Thoracic aorta (tissue), 2 donors: ENCODE measurements at regions not wholly inside any gene's neighbourhood (a gene's known extent, or its start where the extent isn't known, plus 50 kb on each side); places are given as distances from the start of the nearest gene placed in this dataset.

ENCODE experiments used
- ATAC-seq: fragments of 150-250 bp; one replicate; pipeline ENCODE4 v1.8.0; 2017; ENCODE audit warnings: low read depth; ENCODE audit not compliant: insufficient number of reproducible peaks, low FRiP score
- DNase-seq: peaks from one replicate; pipeline ENCODE4 v3.0.0-alpha.2; 2020; ENCODE audit warnings: low spot score
- H3K27ac ChIP-seq, 2 donors: fragments of 200-600 bp; sonication (generic); 1 replicate in 1 of 2; 2 replicates in 1 of 2; pipeline ENCODE4 v1.5.1; 2016; ENCODE audit warnings: mild to moderate bottlenecking in 2 of 2, moderate library complexity in 2 of 2
- H3K27me3 ChIP-seq: fragments of 200-600 bp; sonication (generic); replicated peaks from 2 replicates; pipeline ENCODE4 v1.6.0; 2016; ENCODE audit warnings: mild to moderate bottlenecking; ENCODE audit not compliant: insufficient read depth
- H3K36me3 ChIP-seq: fragments of 200-600 bp; sonication (generic); one replicate; pipeline ENCODE4 v1.5.1; 2016
- H3K4me1 ChIP-seq, 2 donors: fragments of 200-600 bp; sonication (generic); 1 replicate in 1 of 2; 2 replicates in 1 of 2; pipeline versions ENCODE4 v1.5.1 to v1.6.0; 2016; ENCODE audit warnings: low read depth in 2 of 2, mild to moderate bottlenecking in 1 of 2; ENCODE audit not compliant: control insufficient read depth in 1 of 2
- H3K4me3 ChIP-seq: fragments of 200-600 bp; sonication (generic); 2 replicates; pipeline ENCODE4 v1.5.1; 2016; ENCODE audit warnings: mild to moderate bottlenecking
- H3K9me3 ChIP-seq: fragments of 200-600 bp; sonication (generic); 2 replicates; pipeline ENCODE4 v1.5.1; 2016
- TF ChIP-seq, protein P1 (sequence below): fragments of 200-600 bp; sonication (generic); IDR thresholded peaks from one replicate; pipeline ENCODE4 v1.5.1; 2019; ENCODE audit warnings: antibody characterized with exemption

DNA sequence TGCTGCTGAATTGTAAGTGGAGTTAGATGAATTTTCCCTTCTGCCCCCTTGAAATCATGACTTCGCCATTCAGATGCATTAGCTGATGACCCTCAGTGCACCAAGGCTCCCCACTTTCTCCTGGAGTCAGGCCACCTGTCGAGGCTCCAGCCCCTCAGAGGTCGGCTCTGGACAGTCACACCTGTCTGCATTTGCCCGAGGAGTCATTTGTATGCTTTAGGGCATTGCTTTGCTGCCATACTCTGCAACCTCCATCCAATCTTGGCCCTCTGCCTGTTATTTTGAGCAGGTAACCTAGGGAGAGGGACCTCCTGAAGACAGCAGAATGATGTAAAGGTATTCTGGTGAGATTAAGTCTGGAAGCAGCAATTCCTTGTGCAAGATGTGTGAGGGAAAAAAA, 144.8 kb downstream of the MACROH2A1 start:
- H3K27ac ChIP-seq: no peak overlapping the region
- H3K9me3 ChIP-seq: no peaks in the 10 kb centered on the region
- TF ChIP-seq, protein P1, sequence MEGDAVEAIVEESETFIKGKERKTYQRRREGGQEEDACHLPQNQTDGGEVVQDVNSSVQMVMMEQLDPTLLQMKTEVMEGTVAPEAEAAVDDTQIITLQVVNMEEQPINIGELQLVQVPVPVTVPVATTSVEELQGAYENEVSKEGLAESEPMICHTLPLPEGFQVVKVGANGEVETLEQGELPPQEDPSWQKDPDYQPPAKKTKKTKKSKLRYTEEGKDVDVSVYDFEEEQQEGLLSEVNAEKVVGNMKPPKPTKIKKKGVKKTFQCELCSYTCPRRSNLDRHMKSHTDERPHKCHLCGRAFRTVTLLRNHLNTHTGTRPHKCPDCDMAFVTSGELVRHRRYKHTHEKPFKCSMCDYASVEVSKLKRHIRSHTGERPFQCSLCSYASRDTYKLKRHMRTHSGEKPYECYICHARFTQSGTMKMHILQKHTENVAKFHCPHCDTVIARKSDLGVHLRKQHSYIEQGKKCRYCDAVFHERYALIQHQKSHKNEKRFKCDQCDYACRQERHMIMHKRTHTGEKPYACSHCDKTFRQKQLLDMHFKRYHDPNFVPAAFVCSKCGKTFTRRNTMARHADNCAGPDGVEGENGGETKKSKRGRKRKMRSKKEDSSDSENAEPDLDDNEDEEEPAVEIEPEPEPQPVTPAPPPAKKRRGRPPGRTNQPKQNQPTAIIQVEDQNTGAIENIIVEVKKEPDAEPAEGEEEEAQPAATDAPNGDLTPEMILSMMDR: no peak
- no peaks in the 10 kb centered on the region for H3K36me3 ChIP-seq
- no peak for DNase-seq
- no peak for ATAC-seq
- peaks cover 0 to 4% of the 10 kb centered on the region in 2 donors for H3K4me1 ChIP-seq
- H3K4me3 ChIP-seq: no peak overlapping the region
- no peaks in the 10 kb centered on the region for H3K27me3 ChIP-seq

- TF ChIP-seq, protein P1: no peak
- Histone ChIP-seq H3K27ac (no peak overlapping the region), H3K27me3 (no peaks in the 10 kb centered on the region), H3K9me3 (no peaks in the 10 kb centered on the region), H3K4me3 (no peak overlapping the region), H3K4me1 (peaks cover 0 to 4% of the 10 kb centered on the region in 2 donors), H3K36me3 (no peaks in the 10 kb centered on the region)
- DNase-seq: no peak
- no peak for ATAC-seq
These were observed 145.3 kb downstream of the MACROH2A1 start for GRCh38 chr5:135253601-135254178.

DNA sequence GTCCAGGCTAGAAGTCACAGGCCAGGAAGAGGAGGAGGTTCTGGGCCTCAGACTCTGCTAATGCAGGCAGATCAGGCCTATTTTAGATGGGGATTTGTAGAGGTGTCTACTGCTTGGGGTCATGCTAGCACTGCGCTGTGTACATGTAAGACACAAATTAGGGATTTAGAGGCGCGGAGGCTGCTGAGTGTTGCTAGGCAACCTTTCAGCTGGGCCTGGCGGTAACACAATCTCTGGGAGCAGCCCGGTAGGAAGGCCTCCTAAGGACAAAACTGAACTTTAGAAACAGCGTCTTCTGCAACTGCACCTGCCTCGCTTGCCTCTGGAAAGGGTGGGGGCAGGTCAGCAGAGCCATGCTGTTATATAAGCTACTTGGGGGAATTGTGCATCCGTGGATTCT, 147.9 kb downstream of the MACROH2A1 start:
- no peaks in the 10 kb centered on the region for H3K9me3 ChIP-seq
- no peaks in the 10 kb centered on the region for H3K27me3 ChIP-seq
- H3K27ac ChIP-seq: no peak overlapping the region
- H3K36me3 ChIP-seq: no peaks in the 10 kb centered on the region
- no peak for DNase-seq
- TF ChIP-seq, protein P1: no peak
- ATAC-seq: no peak
- H3K4me1 ChIP-seq: peaks cover 12 to 17% of the 10 kb centered on the region in 2 donors
- H3K4me3 ChIP-seq: no peak overlapping the region

- no peaks in the 10 kb centered on the region for H3K36me3 ChIP-seq
- ATAC-seq (no peak), DNase-seq (no peak)
- no peaks in the 10 kb centered on the region for H3K9me3 ChIP-seq
- TF ChIP-seq, protein P1: no peak
- H3K27ac ChIP-seq: no peak overlapping the region
- H3K4me3 ChIP-seq: no peak overlapping the region
- no peaks in the 10 kb centered on the region for H3K27me3 ChIP-seq
- peaks cover 15 to 21% of the 10 kb centered on the region in 2 donors for H3K4me1 ChIP-seq
These were observed 148.4 kb downstream of the MACROH2A1 start for GRCh38 chr5:135250671-135251070.

- Histone ChIP-seq H3K27me3 (no peaks in the 10 kb centered on the region), H3K9me3 (no peaks in the 10 kb centered on the region), H3K27ac (no peak overlapping the region), H3K36me3 (no peaks in the 10 kb centered on the region), H3K4me3 (no peak overlapping the region), H3K4me1 (peaks cover 15 to 30% of the 10 kb centered on the region in 2 donors)
- no peak for ATAC-seq
- no peak for DNase-seq
- TF ChIP-seq, protein P1: no peak
These were observed 149.4 kb downstream of the MACROH2A1 start for GRCh38 chr5:135249658-135250057.
